HepG2 (cell line): ENCODE measurements at regions not wholly inside any gene's neighbourhood (a gene's known extent, or its start where the extent isn't known, plus 50 kb on each side); places are given as distances from the start of the nearest gene placed in this dataset.

Source experiments
- ATAC-seq: fragments of 200-7000 bp; cut with Tn5 transposase; 3 replicates; pipeline ENCODE4 v1.9.1; 2020; ENCODE audit warnings: mild to moderate bottlenecking, moderate library complexity
- BruUV-seq: library from RNA; stranded (reverse); fragments of 400-500 nt; replicated peaks from 2 replicates; lab custom pipeline; 2021; lab: Mats Ljungman, UMichigan
- CTCF ChIA-PET: fragments of 300-600 bp; formaldehyde crosslinking; extraction: SDS; loops from one replicate; lab custom pipeline; 2021; ENCODE audit warnings: low total read pairs, inconsistent platforms, low intra/inter-chr PET ratio; lab: Yijun Ruan, JAX
- POLR2A ChIA-PET: fragments of 350-600 bp; sonication (Branson Sonifier 250); formaldehyde crosslinking; loops from one replicate; lab custom pipeline; 2020; ENCODE audit warnings: antibody characterized with exemption, inconsistent platforms; lab: Yijun Ruan, JAX
- DNase-seq: peaks from one replicate; pipeline ENCODE4 v3.0.0-alpha.2; 2015; ENCODE audit warnings: low spot score
- FAIRE-seq: peaks from 3 replicates; lab custom pipeline; 2011; peaks lifted over from hg19 to GRCh38; lab: Jason Lieb, UNC
- H2AFZ ChIP-seq: one replicate; pipeline ENCODE4 v1.6.1; 2011; ENCODE audit warnings: low read length, inconsistent platforms
- H3K27ac ChIP-seq: fragments of 300-600 bp; 3 replicates; pipeline ENCODE4 v1.8.0; 2011; ENCODE audit warnings: mixed run types, mild to moderate bottlenecking, mixed read lengths, low read length, inconsistent platforms; ENCODE audit not compliant: insufficient read depth; ENCODE audit errors: extremely low read length
- H3K27me3 ChIP-seq, 2 experiments: fragments of 200-600 bp in 1 of 2; 2 replicates in 1 of 2; 3 replicates in 1 of 2; pipeline versions ENCODE4 v1.6.0 to v1.8.0; 2011; ENCODE audit warnings: low read length in 2 of 2, mild to moderate bottlenecking in 2 of 2, moderate library complexity in 2 of 2, inconsistent platforms in 1 of 2; ENCODE audit not compliant: insufficient read depth in 2 of 2, control insufficient read depth in 1 of 2
- H3K36me3 ChIP-seq, 2 experiments: fragments of 200-600 bp in 1 of 2; replicated peaks in 1 of 2; 2 replicates in 1 of 2; 3 replicates in 1 of 2; pipeline versions ENCODE4 v1.5.1 to v1.8.0; 2011; ENCODE audit warnings: low read length in 2 of 2, inconsistent platforms in 1 of 2; ENCODE audit not compliant: insufficient read depth in 2 of 2, control insufficient read depth in 1 of 2
- H3K4me1 ChIP-seq: 2 replicates; pipeline ENCODE4 v1.5.1; 2012; ENCODE audit warnings: low read length, inconsistent platforms; ENCODE audit not compliant: insufficient read depth
- H3K4me2 ChIP-seq: 2 replicates; pipeline ENCODE4 v1.6.0; 2011; ENCODE audit warnings: low read depth, low read length, inconsistent platforms
- H3K4me3 ChIP-seq, 3 experiments: fragments of 200-600 bp in 1 of 3; sonication (generic), shearing (Covaris generic) in 1 of 3; replicated peaks in 1 of 3; 2 replicates each; pipeline ENCODE4 v1.5.1; 2011 to 2016; ENCODE audit warnings: low read length in 3 of 3, inconsistent platforms in 2 of 3, low read depth in 2 of 3, mild to moderate bottlenecking in 2 of 3, control low read depth in 1 of 3, mixed read lengths in 1 of 3; ENCODE audit not compliant: insufficient read depth in 1 of 3
- H3K79me2 ChIP-seq: one replicate; pipeline ENCODE4 v1.6.1; 2011; ENCODE audit warnings: low read length, inconsistent platforms; ENCODE audit not compliant: insufficient read depth
- H3K9ac ChIP-seq: 2 replicates; pipeline ENCODE4 v1.6.0; 2011; ENCODE audit warnings: mild to moderate bottlenecking, low read depth, low read length, inconsistent platforms; ENCODE audit not compliant: insufficient read depth
- H3K9me3 ChIP-seq: 2 replicates; pipeline ENCODE4 v1.5.1; 2012; ENCODE audit warnings: mild to moderate bottlenecking, low read length
- H4K20me1 ChIP-seq: 2 replicates; pipeline ENCODE4 v1.6.0; 2011; ENCODE audit warnings: inconsistent platforms, mild to moderate bottlenecking, low read length, moderate library complexity; ENCODE audit not compliant: insufficient read depth
- CBFB ChIP-seq: sonication (generic); formaldehyde crosslinking; IDR thresholded peaks from 2 replicates; pipeline ENCODE4 v1.4.0; 2020; ENCODE audit warnings: missing genetic modification reagents
- DR1 ChIP-seq: sonication (generic); formaldehyde crosslinking; IDR thresholded peaks from 2 replicates; pipeline ENCODE4 v1.8.0; 2021; ENCODE audit warnings: mild to moderate bottlenecking, missing genetic modification reagents, inconsistent platforms
- GATAD2A ChIP-seq: IDR thresholded peaks from 2 replicates; pipeline ENCODE4 v1.6.1; 2016
- GLI4 ChIP-seq: sonication (generic); formaldehyde crosslinking; IDR thresholded peaks from 2 replicates; pipeline ENCODE4 v1.5.1; 2020; ENCODE audit warnings: missing genetic modification reagents, mild to moderate bottlenecking, moderate library complexity, borderline replicate concordance
- HNRNPK ChIP-seq: fragments of 200-400 bp; formaldehyde crosslinking; IDR thresholded peaks from 2 replicates; pipeline ENCODE4 v1.6.1; 2018; ENCODE audit warnings: low read length, low read depth, moderate library complexity, mild to moderate bottlenecking; ENCODE audit not compliant: poor library complexity, severe bottlenecking
- JDP2 ChIP-seq: sonication (generic); formaldehyde crosslinking; IDR thresholded peaks from 2 replicates; pipeline ENCODE4 v1.8.1; 2022; ENCODE audit warnings: missing genetic modification reagents, borderline replicate concordance
- PAWR ChIP-seq: sonication (generic); formaldehyde crosslinking; IDR thresholded peaks from 2 replicates; pipeline ENCODE4 v1.4.0; 2020; ENCODE audit warnings: missing genetic modification reagents, mild to moderate bottlenecking, borderline replicate concordance
- RARA ChIP-seq: IDR thresholded peaks from 2 replicates; pipeline ENCODE4 v1.6.1; 2016; ENCODE audit warnings: missing genetic modification reagents, missing compliant biosample characterization
- SKI ChIP-seq: fragments of 450-650 bp; IDR thresholded peaks from one replicate; pipeline ENCODE4 v1.6.1; 2018; ENCODE audit warnings: mild to moderate bottlenecking; ENCODE audit not compliant: partially characterized antibody
- ZC3H4 ChIP-seq: sonication (generic); formaldehyde crosslinking; IDR thresholded peaks from 2 replicates; pipeline ENCODE4 v1.4.0; 2020; ENCODE audit warnings: missing genetic modification reagents, borderline replicate concordance
- ZNF383 ChIP-seq: sonication (generic); formaldehyde crosslinking; IDR thresholded peaks from 2 replicates; pipeline ENCODE4 v1.4.0; 2020; ENCODE audit warnings: missing genetic modification reagents, mild to moderate bottlenecking, borderline replicate concordance
- ZNF431 ChIP-seq: sonication (generic); formaldehyde crosslinking; IDR thresholded peaks from 2 replicates; pipeline ENCODE4 v1.9.0; 2022; ENCODE audit warnings: missing genetic modification reagents, low read depth, mild to moderate bottlenecking, borderline replicate concordance
- ZNF460 ChIP-seq: sonication (generic); formaldehyde crosslinking; IDR thresholded peaks from 2 replicates; pipeline ENCODE4 v1.5.1; 2020; ENCODE audit warnings: missing genetic modification reagents, mild to moderate bottlenecking, borderline replicate concordance
- ZNF547 ChIP-seq: sonication (generic); formaldehyde crosslinking; IDR thresholded peaks from 2 replicates; pipeline ENCODE4 v1.5.1; 2020; ENCODE audit warnings: mild to moderate bottlenecking, missing genetic modification reagents
- WGBS: methylation state at CpG from one replicate; pipeline ENCODE4 v1.1.6; 2017; ENCODE audit warnings: low lambda C conversion rate; 5-methylcytosine and 5-hydroxymethylcytosine counted together
- in situ Hi-C: cut with HindIII; loops from 2 replicates; pipeline ENCODE4 v1.10.0; 2017; ENCODE audit warnings: low pct_unique_long_range_greater_than_20kb; ENCODE audit not compliant: extremely low pct_ligation_motif_present
- intact Hi-C: fragments of 100-400 bp; cut with micrococcal nuclease; formaldehyde crosslinking; loops from one replicate; pipeline ENCODE4 v1.10.0; 2022; ENCODE audit not compliant: unreplicated experiment
- TF ChIP-seq, protein P1 (sequence below): sonication (generic); formaldehyde crosslinking; IDR thresholded peaks from 2 replicates; pipeline ENCODE4 v1.8.1; 2023; ENCODE audit warnings: mild to moderate bottlenecking, moderate library complexity, missing genetic modification reagents
- TF ChIP-seq, protein P2 (sequence below): sonication (generic); formaldehyde crosslinking; IDR thresholded peaks from 2 replicates; pipeline ENCODE4 v1.4.0; 2020; ENCODE audit warnings: mild to moderate bottlenecking, missing genetic modification reagents
- TF ChIP-seq, protein P3 (sequence below), 2 experiments: sonication (generic) in 1 of 2; formaldehyde crosslinking in 1 of 2; IDR thresholded peaks; 2 replicates each; pipeline versions ENCODE4 v1.5.1 to v1.6.1; 2011 to 2020; ENCODE audit warnings: borderline replicate concordance in 1 of 2, low read depth in 1 of 2, low read length in 1 of 2, mild to moderate bottlenecking in 1 of 2, missing genetic modification reagents in 1 of 2, moderate library complexity in 1 of 2

DNA sequence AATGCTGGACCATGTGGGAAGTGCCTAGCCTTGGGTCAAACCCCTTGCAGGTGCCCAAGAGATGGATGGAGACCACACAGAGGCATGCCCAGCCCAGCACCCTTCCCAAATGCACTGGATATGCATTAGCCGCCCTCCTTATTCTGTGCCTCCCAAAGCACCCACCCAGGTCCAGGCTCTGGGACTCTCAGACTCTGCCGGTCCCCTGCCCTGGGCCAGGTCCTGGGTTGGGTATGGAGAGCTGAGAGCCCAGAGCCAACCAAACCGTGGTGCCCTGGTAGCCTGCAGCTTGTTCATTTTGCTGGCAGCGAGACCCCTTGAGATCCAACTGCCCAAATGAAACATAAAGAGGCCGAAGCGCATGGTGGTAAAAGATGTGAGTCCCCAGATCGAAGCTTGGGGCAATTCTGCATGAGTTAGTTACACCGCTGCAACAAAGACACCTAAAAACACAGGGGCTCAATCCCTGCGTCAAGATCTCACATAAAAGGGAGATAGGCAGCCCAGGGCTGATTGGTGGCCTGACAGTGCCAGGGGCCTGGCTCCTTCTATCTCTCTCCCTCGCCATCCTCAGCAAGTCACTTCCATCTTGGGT is 61.5 kb downstream of the MYEOV start:
- Histone ChIP-seq H3K9ac (no peak overlapping the region), H3K27ac (no peak overlapping the region), H3K36me3 (no peaks in the 10 kb centered on the region), H3K4me3 (no peak overlapping the region), H2AFZ (no peak overlapping the region), H3K4me2 (no peak overlapping the region), H4K20me1 (no peaks in the 10 kb centered on the region), H3K27me3 (peaks cover 0 to 9% of the 10 kb centered on the region in 2 experiments; a peak in 1 of 5 replicates)
- in situ Hi-C loops: no loop called here
- WGBS: 66% methylated on average over 10 of the region's 10 CpGs
- no peak for DNase-seq
- BruUV-seq: no TSS peak
- CTCF ChIA-PET: no interaction called here
- no peak for FAIRE-seq
- TF ChIP-seq ZNF383 (CRISPR knock-in tag) (no peak), GLI4 (CRISPR knock-in tag) (no peak), JDP2 (CRISPR knock-in tag) (no peak), DR1 (CRISPR knock-in tag) (no peak), HNRNPK (no peak), ZNF460 (no peak), PAWR (CRISPR knock-in tag) (no peak), SKI (no peak), GATAD2A (CRISPR knock-in tag) (no peak), ZNF431 (no peak), ZNF547 (CRISPR knock-in tag) (no peak), ZC3H4 (CRISPR knock-in tag) (no peak), CBFB (no peak), RARA (CRISPR knock-in tag) (no peak)
- TF ChIP-seq, protein P1, sequence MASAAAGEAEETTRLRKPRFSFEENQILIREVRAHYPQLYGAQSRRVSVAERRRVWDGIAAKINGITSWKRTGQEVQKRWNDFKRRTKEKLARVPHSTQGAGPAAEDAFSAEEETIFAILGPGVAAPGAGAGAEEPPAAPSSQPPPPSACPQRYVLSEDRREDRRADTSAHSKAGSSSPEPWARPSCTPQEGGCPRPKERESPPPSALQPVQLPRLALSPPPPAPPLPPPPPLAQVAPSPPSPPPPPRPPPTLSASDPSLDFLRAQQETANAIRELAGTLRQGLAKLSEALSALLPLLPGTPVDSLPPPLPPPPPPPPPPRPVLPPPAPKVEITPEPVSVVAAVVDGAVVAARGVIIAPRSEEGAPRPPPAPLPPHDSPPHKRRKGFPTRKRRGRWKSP: no peak
- TF ChIP-seq, protein P2, sequence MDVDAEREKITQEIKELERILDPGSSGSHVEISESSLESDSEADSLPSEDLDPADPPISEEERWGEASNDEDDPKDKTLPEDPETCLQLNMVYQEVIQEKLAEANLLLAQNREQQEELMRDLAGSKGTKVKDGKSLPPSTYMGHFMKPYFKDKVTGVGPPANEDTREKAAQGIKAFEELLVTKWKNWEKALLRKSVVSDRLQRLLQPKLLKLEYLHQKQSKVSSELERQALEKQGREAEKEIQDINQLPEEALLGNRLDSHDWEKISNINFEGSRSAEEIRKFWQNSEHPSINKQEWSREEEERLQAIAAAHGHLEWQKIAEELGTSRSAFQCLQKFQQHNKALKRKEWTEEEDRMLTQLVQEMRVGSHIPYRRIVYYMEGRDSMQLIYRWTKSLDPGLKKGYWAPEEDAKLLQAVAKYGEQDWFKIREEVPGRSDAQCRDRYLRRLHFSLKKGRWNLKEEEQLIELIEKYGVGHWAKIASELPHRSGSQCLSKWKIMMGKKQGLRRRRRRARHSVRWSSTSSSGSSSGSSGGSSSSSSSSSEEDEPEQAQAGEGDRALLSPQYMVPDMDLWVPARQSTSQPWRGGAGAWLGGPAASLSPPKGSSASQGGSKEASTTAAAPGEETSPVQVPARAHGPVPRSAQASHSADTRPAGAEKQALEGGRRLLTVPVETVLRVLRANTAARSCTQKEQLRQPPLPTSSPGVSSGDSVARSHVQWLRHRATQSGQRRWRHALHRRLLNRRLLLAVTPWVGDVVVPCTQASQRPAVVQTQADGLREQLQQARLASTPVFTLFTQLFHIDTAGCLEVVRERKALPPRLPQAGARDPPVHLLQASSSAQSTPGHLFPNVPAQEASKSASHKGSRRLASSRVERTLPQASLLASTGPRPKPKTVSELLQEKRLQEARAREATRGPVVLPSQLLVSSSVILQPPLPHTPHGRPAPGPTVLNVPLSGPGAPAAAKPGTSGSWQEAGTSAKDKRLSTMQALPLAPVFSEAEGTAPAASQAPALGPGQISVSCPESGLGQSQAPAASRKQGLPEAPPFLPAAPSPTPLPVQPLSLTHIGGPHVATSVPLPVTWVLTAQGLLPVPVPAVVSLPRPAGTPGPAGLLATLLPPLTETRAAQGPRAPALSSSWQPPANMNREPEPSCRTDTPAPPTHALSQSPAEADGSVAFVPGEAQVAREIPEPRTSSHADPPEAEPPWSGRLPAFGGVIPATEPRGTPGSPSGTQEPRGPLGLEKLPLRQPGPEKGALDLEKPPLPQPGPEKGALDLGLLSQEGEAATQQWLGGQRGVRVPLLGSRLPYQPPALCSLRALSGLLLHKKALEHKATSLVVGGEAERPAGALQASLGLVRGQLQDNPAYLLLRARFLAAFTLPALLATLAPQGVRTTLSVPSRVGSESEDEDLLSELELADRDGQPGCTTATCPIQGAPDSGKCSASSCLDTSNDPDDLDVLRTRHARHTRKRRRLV (CRISPR knock-in tag): no peak
- TF ChIP-seq, protein P3, sequence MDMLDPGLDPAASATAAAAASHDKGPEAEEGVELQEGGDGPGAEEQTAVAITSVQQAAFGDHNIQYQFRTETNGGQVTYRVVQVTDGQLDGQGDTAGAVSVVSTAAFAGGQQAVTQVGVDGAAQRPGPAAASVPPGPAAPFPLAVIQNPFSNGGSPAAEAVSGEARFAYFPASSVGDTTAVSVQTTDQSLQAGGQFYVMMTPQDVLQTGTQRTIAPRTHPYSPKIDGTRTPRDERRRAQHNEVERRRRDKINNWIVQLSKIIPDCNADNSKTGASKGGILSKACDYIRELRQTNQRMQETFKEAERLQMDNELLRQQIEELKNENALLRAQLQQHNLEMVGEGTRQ (IDR thresholded peaks at IDR 0.05; ENCODE audit: low read depth, low read length): no peak
- TF ChIP-seq, protein P3 (CRISPR knock-in tag; IDR thresholded peaks at IDR 0.05; ENCODE audit: borderline replicate concordance): no peak
- TF ChIP-seq, all 625 proteins: peak for 0
- ATAC-seq: no peak
- H3K4me1 ChIP-seq: peaks cover 24% of the 10 kb centered on the region
- intact Hi-C loops: no loop called here
- H3K9me3 ChIP-seq: peaks cover 7% of the 10 kb centered on the region; the same call in 1 of the 2 replicates
- no peaks in the 10 kb centered on the region for H3K79me2 ChIP-seq
- POLR2A ChIA-PET: no interaction called here
